ENCODE measurements at regions not wholly inside any gene's neighbourhood (a gene's known extent, or its start where the extent isn't known, plus 50 kb on each side); places are given as distances from the start of the nearest gene placed in this dataset.

GRCh38 chr10:130864961-130865818 is 446.3 kb downstream of the TCERG1L start:
- TF ChIP-seq CTCF (IDR thresholded peaks at IDR 0.05) (no peak), POLR2AphosphoS5 (IDR thresholded peaks at IDR 0.05; ENCODE audit: low read depth, low read length) (no peak), REST (IDR thresholded peaks at IDR 0.05; ENCODE audit: insufficient read depth in 1 of 2, low read depth in 2 of 2, low read length in 1 of 2) (no peak), SIN3A (IDR thresholded peaks at IDR 0.05; ENCODE audit: borderline replicate concordance, insufficient read depth, low read depth, low read length) (no peak)
